Erythroblast (primary cell): ENCODE measurements at regions not wholly inside any gene's neighbourhood (a gene's known extent, or its start where the extent isn't known, plus 50 kb on each side); places are given as distances from the start of the nearest gene placed in this dataset.

Source experiments
- GATA1 ChIP-seq: IDR thresholded peaks from 2 replicates; pipeline ENCODE4 v1.6.1; 2011; ENCODE audit warnings: low read depth, mild to moderate bottlenecking, control low read depth, low read length, moderate library complexity
- POLR2A ChIP-seq: IDR thresholded peaks from 2 replicates; pipeline ENCODE4 v1.6.1; 2011; ENCODE audit warnings: mild to moderate bottlenecking, low read length

- TF ChIP-seq POLR2A = no peak
- no peak for TF ChIP-seq GATA1
Measured at GRCh38 chr10:117723343-117723742, 180.8 kb downstream of the EMX2 start.
